Endothelial cell of umbilical vein (primary cell): ENCODE measurements at regions not wholly inside any gene's neighbourhood (a gene's known extent, or its start where the extent isn't known, plus 50 kb on each side); places are given as distances from the start of the nearest gene placed in this dataset.

Experiments
- BruUV-seq: library from RNA; stranded (reverse); fragments of 400-500 nt; replicated peaks from 2 replicates; lab custom pipeline; 2021; lab: Mats Ljungman, UMichigan
- CTCF ChIA-PET: fragments of 300-600, 350-600 bp; sonication (Branson Sonifier 250); formaldehyde crosslinking; loops from one replicate; lab custom pipeline; 2021; ENCODE audit warnings: antibody characterized with exemption, inconsistent platforms; lab: Charles Lee
- POLR2A ChIA-PET: fragments of 300-600, 350-600 bp; sonication (Branson Sonifier 250); formaldehyde crosslinking; loops from one replicate; lab custom pipeline; 2021; ENCODE audit warnings: antibody characterized with exemption, inconsistent platforms; lab: Charles Lee
- DNase-seq: peaks from one replicate; pipeline ENCODE4 v3.0.0-alpha.2; 2011; ENCODE audit warnings: low read depth, low spot score
- FAIRE-seq: peaks from 2 replicates; lab custom pipeline; 2011; peaks lifted over from hg19 to GRCh38; lab: Jason Lieb, UNC
- H2AFZ ChIP-seq: 2 replicates; pipeline ENCODE4 v1.6.0; 2012; ENCODE audit warnings: low read depth, low read length, control low read depth, inconsistent platforms
- H3K27ac ChIP-seq: 2 replicates; pipeline ENCODE4 v1.5.1; 2011; ENCODE audit warnings: low read depth, mild to moderate bottlenecking, control low read depth, low read length, moderate library complexity; ENCODE audit not compliant: insufficient read depth
- H3K27me3 ChIP-seq, 2 experiments: 2 replicates each; pipeline versions ENCODE4 v1.6.0 to v1.6.1; 2011; ENCODE audit warnings: low read length in 2 of 2, mixed read lengths in 1 of 2; ENCODE audit not compliant: control insufficient read depth in 2 of 2, insufficient read depth in 2 of 2
- H3K36me3 ChIP-seq, 2 experiments: 2 replicates in 1 of 2; 3 replicates in 1 of 2; pipeline ENCODE4 v1.5.1; 2011; ENCODE audit warnings: low read length in 2 of 2, mild to moderate bottlenecking in 1 of 2, moderate library complexity in 1 of 2; ENCODE audit not compliant: control insufficient read depth in 2 of 2, insufficient read depth in 2 of 2; ENCODE audit errors: extremely low read depth in 1 of 2
- H3K4me1 ChIP-seq: 3 replicates; pipeline ENCODE4 v1.5.1; 2011; ENCODE audit warnings: mild to moderate bottlenecking, low read length; ENCODE audit not compliant: control insufficient read depth, insufficient read depth; ENCODE audit errors: extremely low read depth
- H3K4me2 ChIP-seq: 2 replicates; pipeline ENCODE4 v1.6.1; 2011; ENCODE audit warnings: low read length, control low read depth, mixed read lengths; ENCODE audit not compliant: insufficient read depth
- H3K4me3 ChIP-seq, 3 experiments: fragments of 200-600 bp in 1 of 3; sonication (generic), shearing (Covaris generic) in 1 of 3; replicated peaks in 1 of 3; 2 replicates each; pipeline ENCODE4 v1.5.1; 2011 to 2016; ENCODE audit warnings: control low read depth in 3 of 3, low read length in 3 of 3, mild to moderate bottlenecking in 2 of 3, inconsistent platforms in 1 of 3, low read depth in 1 of 3, moderate library complexity in 1 of 3; ENCODE audit not compliant: insufficient read depth in 1 of 3
- H3K79me2 ChIP-seq: 2 replicates; pipeline ENCODE4 v1.6.0; 2012; ENCODE audit warnings: low read length, inconsistent platforms; ENCODE audit not compliant: control insufficient read depth, insufficient read depth
- H3K9ac ChIP-seq: replicated peaks from 2 replicates; pipeline ENCODE3; 2011; ENCODE audit warnings: low read length, control low read depth; ENCODE audit not compliant: insufficient read depth; ENCODE audit errors: extremely low read depth
- H3K9me1 ChIP-seq: replicated peaks from 3 replicates; pipeline ENCODE4 v1.6.0; 2011; ENCODE audit warnings: mild to moderate bottlenecking, low read length; ENCODE audit not compliant: control insufficient read depth, insufficient read depth; ENCODE audit errors: extremely low read depth
- H3K9me3 ChIP-seq: replicated peaks from 2 replicates; pipeline ENCODE4 v1.5.1; 2012; ENCODE audit warnings: low read length, inconsistent platforms; ENCODE audit not compliant: control insufficient read depth, insufficient read depth
- H4K20me1 ChIP-seq: replicated peaks from 2 replicates; pipeline ENCODE3; 2011; ENCODE audit warnings: mild to moderate bottlenecking, low read length; ENCODE audit not compliant: control insufficient read depth, insufficient read depth; ENCODE audit errors: extremely low read depth
- CTCF ChIP-seq, 2 donors: IDR thresholded peaks; 1 replicate in 1 of 2; 2 replicates in 1 of 2; pipeline ENCODE4 v1.5.1; 2011; ENCODE audit warnings: low read length in 2 of 2, mild to moderate bottlenecking in 2 of 2, moderate library complexity in 2 of 2, control low read depth in 1 of 2, inconsistent platforms in 1 of 2, low read depth in 1 of 2; ENCODE audit not compliant: insufficient read depth in 1 of 2; ENCODE audit errors: extremely low read depth in 1 of 2
- EZH2 ChIP-seq: IDR thresholded peaks from 2 replicates; pipeline ENCODE4 v1.6.1; 2012; ENCODE audit warnings: borderline replicate concordance, low read depth, mild to moderate bottlenecking, moderate library complexity, low read length, inconsistent platforms; ENCODE audit not compliant: severe bottlenecking
- FOS ChIP-seq: IDR thresholded peaks from 2 replicates; pipeline ENCODE4 v1.6.1; 2011; ENCODE audit warnings: mild to moderate bottlenecking, low read length, moderate library complexity, borderline replicate concordance; ENCODE audit not compliant: insufficient read depth
- GATA2 ChIP-seq: IDR thresholded peaks from 2 replicates; pipeline ENCODE4 v1.7.0; 2011; ENCODE audit warnings: low read depth, mild to moderate bottlenecking, moderate library complexity, mixed read lengths, low read length; ENCODE audit not compliant: insufficient read length, insufficient read depth
- JUN ChIP-seq: IDR thresholded peaks from 2 replicates; pipeline ENCODE4 v1.6.1; 2011; ENCODE audit warnings: borderline replicate concordance, low read depth; ENCODE audit not compliant: insufficient read length, insufficient read depth
- MAX ChIP-seq: IDR thresholded peaks from 2 replicates; pipeline ENCODE4 v1.6.1; 2011; ENCODE audit not compliant: insufficient read depth, insufficient read length
- MYC ChIP-seq: IDR thresholded peaks from one replicate; pipeline ENCODE4 v1.6.1; 2011; ENCODE audit warnings: mild to moderate bottlenecking, low read depth, low read length
- POLR2A ChIP-seq: IDR thresholded peaks from 2 replicates; pipeline ENCODE4 v1.6.1; 2012; ENCODE audit warnings: low read depth, mild to moderate bottlenecking, control low read depth, low read length
- POLR2AphosphoS5 ChIP-seq: IDR thresholded peaks from 2 replicates; pipeline ENCODE4 v1.6.1; 2012; ENCODE audit warnings: low read depth, mild to moderate bottlenecking, control low read depth, low read length, moderate library complexity; ENCODE audit not compliant: insufficient read depth
- dilution Hi-C: fragments of 300-500 bp; cut with MboI; formaldehyde crosslinking; loops from one replicate; pipeline ENCODE4 v1.15.0; 2019; ENCODE audit warnings: low sequenced_read_pairs; ENCODE audit not compliant: extremely low pct_ligation_motif_present
- intact Hi-C: fragments of 100-400 bp; cut with micrococcal nuclease; formaldehyde crosslinking; loops from one replicate; pipeline ENCODE4 v1.10.0; 2022

GRCh38 chr1:114282751-114283403 is 129.2 kb upstream of the SYT6 start:
- Histone ChIP-seq H3K4me1 (no peaks in the 10 kb centered on the region), H3K27ac (no peak overlapping the region), H3K9ac (no peak overlapping the region), H3K27me3 (peaks cover 2 to 6% of the 10 kb centered on the region in 2 experiments), H3K9me3 (no peaks in the 10 kb centered on the region), H4K20me1 (no peaks in the 10 kb centered on the region), H2AFZ (no peak overlapping the region), H3K4me2 (no peak overlapping the region), H3K9me1 (no peaks in the 10 kb centered on the region), H3K36me3 (no peaks in the 10 kb centered on the region), H3K4me3 (no peak overlapping the region), H3K79me2 (no peaks in the 10 kb centered on the region)
- dilution Hi-C loops (no loop called here), intact Hi-C loops (loop anchor here (1.0 to 5.0 kb wide), 3 partner anchors 251 to 446 kb away; no protein-coding TSS in a partner anchor)
- FAIRE-seq (peak; percentile 91), DNase-seq (peak; percentile 74)
- ChIA-PET CTCF (interaction anchor here (0.6 to 5.4 kb wide), 64 partner anchors 9 to 1104 kb away, joined by 3 to 271 read pairs (median 4); partner anchors contain the start of genes AMPD1, AP4B1, DENND2C and OLFML3), POLR2A (no interaction called here)
- no TSS peak for BruUV-seq
- TF ChIP-seq MYC: no peak
- TF ChIP-seq EZH2: no peak
- TF ChIP-seq GATA2: no peak
- TF ChIP-seq CTCF (IDR thresholded peaks at IDR 0.05; ENCODE audit: extremely low read depth in 1 of 2, insufficient read depth in 1 of 2, low read depth in 1 of 2, low read length in 2 of 2): peak; percentile 77 to 90

GRCh38 chr1:114278911-114279310 is 125.2 kb upstream of the SYT6 start:
- no peaks in the 10 kb centered on the region for H3K9me3 ChIP-seq
- ChIA-PET CTCF (interaction anchor here (5.4 kb wide), 1 partner anchor 300 kb away, joined by 271 read pairs; the partner anchor contains the start of gene OLFML3), POLR2A (no interaction called here)
- no peaks in the 10 kb centered on the region for H3K9me1 ChIP-seq
- H3K27ac ChIP-seq: no peak overlapping the region
- no peaks in the 10 kb centered on the region for H3K36me3 ChIP-seq
- H2AFZ ChIP-seq: no peak overlapping the region
- no peaks in the 10 kb centered on the region for H4K20me1 ChIP-seq
- no peak for TF ChIP-seq JUN
- no peak for TF ChIP-seq GATA2
- TF ChIP-seq POLR2A: no peak
- TF ChIP-seq POLR2AphosphoS5: no peak
- TF ChIP-seq CTCF (IDR thresholded peaks at IDR 0.05; ENCODE audit: extremely low read depth in 1 of 2, insufficient read depth in 1 of 2, low read depth in 1 of 2, low read length in 2 of 2): no peak
- TF ChIP-seq EZH2: no peak
- TF ChIP-seq FOS: no peak
- no peak for TF ChIP-seq MAX
- no peak for TF ChIP-seq MYC
- intact Hi-C loops (no loop called here), dilution Hi-C loops (no loop called here)
- H3K4me3 ChIP-seq: no peak overlapping the region
- FAIRE-seq (no peak), DNase-seq (no peak)
- H3K4me1 ChIP-seq: no peaks in the 10 kb centered on the region
- no peak overlapping the region for H3K4me2 ChIP-seq
- H3K79me2 ChIP-seq: no peaks in the 10 kb centered on the region
- BruUV-seq: no TSS peak
- H3K9ac ChIP-seq: no peak overlapping the region
- H3K27me3 ChIP-seq: peaks cover 0 to 4% of the 10 kb centered on the region in 2 experiments
